ENCODE measurements at regions not wholly inside any gene's neighbourhood (a gene's known extent, or its start where the extent isn't known, plus 50 kb on each side); places are given as distances from the start of the nearest gene placed in this dataset.

DNA sequence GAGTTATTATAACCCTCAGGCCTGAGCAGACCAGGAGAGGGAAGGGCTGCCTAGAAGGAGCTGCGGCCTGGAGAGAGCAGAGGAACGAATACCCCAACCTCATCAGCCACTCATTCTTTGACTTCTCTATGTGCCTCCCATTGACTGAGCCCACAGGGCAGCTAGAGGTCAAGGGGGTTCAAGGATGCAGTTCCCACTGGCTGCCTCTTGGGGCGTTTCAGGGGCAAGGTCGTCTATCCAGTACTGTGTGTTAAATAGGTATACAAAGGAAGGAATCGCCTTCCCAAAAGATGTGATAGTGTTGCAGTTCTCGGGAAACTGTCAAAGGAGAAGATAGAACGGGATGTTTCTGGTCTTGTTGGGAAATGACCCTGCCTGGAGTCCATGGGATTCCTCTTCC, 250.6 kb downstream of the PRDM2 start:
- no peak for TF ChIP-seq MYC (IDR thresholded peaks at IDR 0.05; ENCODE audit: low read depth, low read length)
- TF ChIP-seq POLR2AphosphoS5 (IDR thresholded peaks at IDR 0.05; ENCODE audit: insufficient read depth, low read depth, low read length): no peak
- no peak for TF ChIP-seq JUN (IDR thresholded peaks at IDR 0.05; ENCODE audit: borderline replicate concordance, insufficient read depth, insufficient read length, low read depth)
- TF ChIP-seq POLR2A (IDR thresholded peaks at IDR 0.05; ENCODE audit: low read depth, low read length): no peak
- no peak for TF ChIP-seq FOS (IDR thresholded peaks at IDR 0.05; ENCODE audit: borderline replicate concordance, insufficient read depth, low read length)
- no peak for TF ChIP-seq GATA2 (IDR thresholded peaks at IDR 0.05; ENCODE audit: insufficient read depth, insufficient read length, low read depth, low read length)
- TF ChIP-seq CTCF (IDR thresholded peaks at IDR 0.05; ENCODE audit: extremely low read depth in 1 of 2, insufficient read depth in 1 of 2, low read depth in 1 of 2, low read length in 2 of 2): no peak
- no peak for TF ChIP-seq EZH2 (IDR thresholded peaks at IDR 0.05; ENCODE audit: borderline replicate concordance, low read depth, low read length, severe bottlenecking)
- TF ChIP-seq, protein P1, sequence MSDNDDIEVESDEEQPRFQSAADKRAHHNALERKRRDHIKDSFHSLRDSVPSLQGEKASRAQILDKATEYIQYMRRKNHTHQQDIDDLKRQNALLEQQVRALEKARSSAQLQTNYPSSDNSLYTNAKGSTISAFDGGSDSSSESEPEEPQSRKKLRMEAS (IDR thresholded peaks at IDR 0.05; ENCODE audit: insufficient read depth, insufficient read length): no peak
- no peaks in the 10 kb centered on the region for H4K20me1 ChIP-seq (replicated peaks; ENCODE audit: control insufficient read depth, extremely low read depth, insufficient read depth, low read length)
- FAIRE-seq: no peak
- no peak overlapping the region for H3K9ac ChIP-seq (replicated peaks; ENCODE audit: extremely low read depth, insufficient read depth, low read length)
- dilution Hi-C loops (cut with MboI; ENCODE audit: extremely low pct_ligation_motif_present, low sequenced_read_pairs): no loop called here
- no peak overlapping the region for H3K4me2 ChIP-seq (ENCODE audit: insufficient read depth, low read length)
- intact Hi-C loops (cut with micrococcal nuclease): no loop called here
- no peaks in the 10 kb centered on the region for H3K36me3 ChIP-seq (ENCODE audit: control insufficient read depth in 2 of 2, extremely low read depth in 1 of 2, insufficient read depth in 2 of 2, low read length in 2 of 2)
- no peaks in the 10 kb centered on the region for H3K9me3 ChIP-seq (replicated peaks; ENCODE audit: control insufficient read depth, insufficient read depth, low read length)
- no TSS peak for BruUV-seq (replicated peaks)
- CTCF ChIA-PET: no interaction called here
- no peaks in the 10 kb centered on the region for H3K9me1 ChIP-seq (replicated peaks; ENCODE audit: control insufficient read depth, extremely low read depth, insufficient read depth, low read length)
- no peak for DNase-seq (ENCODE audit: low read depth, low spot score)
- H2AFZ ChIP-seq (ENCODE audit: low read depth, low read length): no peak overlapping the region
- no peaks in the 10 kb centered on the region for H3K4me1 ChIP-seq (ENCODE audit: control insufficient read depth, extremely low read depth, insufficient read depth, low read length)
- no peaks in the 10 kb centered on the region for H3K79me2 ChIP-seq (ENCODE audit: control insufficient read depth, insufficient read depth, low read length)
- H3K27me3 ChIP-seq (ENCODE audit: control insufficient read depth in 2 of 2, insufficient read depth in 2 of 2, low read length in 2 of 2): no peaks in the 10 kb centered on the region
- no peak overlapping the region for H3K27ac ChIP-seq (ENCODE audit: insufficient read depth, low read depth, low read length)
- H3K4me3 ChIP-seq (replicated peaks in 1 of 3; ENCODE audit: insufficient read depth in 1 of 3, low read depth in 1 of 3, low read length in 3 of 3): no peak overlapping the region
- POLR2A ChIA-PET: no interaction called here
